H9 (cell line): ENCODE measurements at regions not wholly inside any gene's neighbourhood (a gene's known extent, or its start where the extent isn't known, plus 50 kb on each side); places are given as distances from the start of the nearest gene placed in this dataset.

Experiments used
- DNase-seq: peaks from one replicate; pipeline ENCODE4 v3.0.0-alpha.2; 2017
- H2AFZ ChIP-seq: one replicate; pipeline ENCODE4 v1.6.1; 2013; ENCODE audit warnings: mild to moderate bottlenecking, low read length, control low read depth, moderate library complexity
- H2AK5ac ChIP-seq: 2 replicates; pipeline ENCODE4 v1.6.1; 2013; ENCODE audit warnings: low read length, control low read depth, mixed read lengths; ENCODE audit not compliant: insufficient read length
- H2BK120ac ChIP-seq: one replicate; pipeline ENCODE4 v1.6.1; 2013; ENCODE audit warnings: low read depth, mild to moderate bottlenecking, low read length, control low read depth, inconsistent platforms; ENCODE audit not compliant: poor library complexity, severe bottlenecking
- H2BK12ac ChIP-seq: 2 replicates; pipeline ENCODE4 v1.6.1; 2013; ENCODE audit warnings: low read length, control low read depth, mixed read lengths, low read depth; ENCODE audit not compliant: insufficient read length
- H2BK15ac ChIP-seq: 2 replicates; pipeline ENCODE4 v1.6.1; 2013; ENCODE audit warnings: low read depth, low read length, control low read depth
- H2BK20ac ChIP-seq: one replicate; pipeline ENCODE4 v1.6.1; 2013; ENCODE audit warnings: low read depth, mild to moderate bottlenecking, low read length, control low read depth, inconsistent platforms; ENCODE audit not compliant: poor library complexity, severe bottlenecking
- H2BK5ac ChIP-seq: 2 replicates; pipeline ENCODE4 v1.6.1; 2013; ENCODE audit warnings: low read length, control low read depth, mixed read lengths; ENCODE audit not compliant: insufficient read length
- H3K14ac ChIP-seq: 2 replicates; pipeline ENCODE4 v1.6.1; 2013; ENCODE audit warnings: low read length, control low read depth; ENCODE audit not compliant: insufficient read depth
- H3K18ac ChIP-seq: 2 replicates; pipeline ENCODE4 v1.6.1; 2013; ENCODE audit warnings: low read depth, mild to moderate bottlenecking, mixed read lengths, low read length, control low read depth; ENCODE audit not compliant: insufficient read length
- H3K23ac ChIP-seq: 2 replicates; pipeline ENCODE4 v1.6.1; 2013; ENCODE audit warnings: low read length, control low read depth, mixed read lengths, low read depth; ENCODE audit not compliant: insufficient read length
- H3K23me2 ChIP-seq: 2 replicates; pipeline ENCODE4 v1.6.1; 2013; ENCODE audit warnings: low read depth, mild to moderate bottlenecking, mixed read lengths, low read length, control low read depth; ENCODE audit not compliant: insufficient read length, poor library complexity, severe bottlenecking
- H3K27ac ChIP-seq: 2 replicates; pipeline ENCODE4 v1.5.1; 2013; ENCODE audit warnings: low read length, control low read depth, mixed read lengths, low read depth; ENCODE audit not compliant: insufficient read length
- H3K27me3 ChIP-seq: 2 replicates; pipeline ENCODE4 v1.6.1; 2013; ENCODE audit warnings: low read length, control low read depth, inconsistent platforms; ENCODE audit not compliant: insufficient read depth
- H3K4ac ChIP-seq: 2 replicates; pipeline ENCODE4 v1.6.1; 2013; ENCODE audit warnings: low read depth, mild to moderate bottlenecking, control low read depth, inconsistent platforms, low read length, moderate library complexity
- H3K4me1 ChIP-seq: 2 replicates; pipeline ENCODE4 v1.6.1; 2013; ENCODE audit warnings: low read length, control low read depth, inconsistent platforms; ENCODE audit not compliant: insufficient read depth
- H3K4me2 ChIP-seq: 2 replicates; pipeline ENCODE4 v1.6.1; 2013; ENCODE audit warnings: low read length, control low read depth, mixed read lengths; ENCODE audit not compliant: insufficient read length, insufficient read depth
- H3K56ac ChIP-seq: 2 replicates; pipeline ENCODE4 v1.6.1; 2013; ENCODE audit warnings: low read depth, mild to moderate bottlenecking, mixed read lengths, low read length, control low read depth; ENCODE audit not compliant: insufficient read length
- H3K79me1 ChIP-seq: 2 replicates; pipeline ENCODE4 v1.6.1; 2013; ENCODE audit warnings: low read depth, mild to moderate bottlenecking, moderate library complexity, low read length, control low read depth, inconsistent platforms; ENCODE audit not compliant: insufficient read depth, poor library complexity, severe bottlenecking
- H3K79me2 ChIP-seq: 2 replicates; pipeline ENCODE4 v1.6.1; 2013; ENCODE audit warnings: low read length, control low read depth, inconsistent platforms; ENCODE audit not compliant: insufficient read depth
- H3K9ac ChIP-seq: 2 replicates; pipeline ENCODE4 v1.6.1; 2013; ENCODE audit warnings: low read length, control low read depth, mixed read lengths; ENCODE audit not compliant: insufficient read length; ENCODE audit errors: extremely low read depth
- H3K9me3 ChIP-seq: one replicate; pipeline ENCODE4 v1.6.1; 2013; ENCODE audit warnings: low read depth, low read length, inconsistent platforms; ENCODE audit not compliant: control insufficient read depth
- H3T11ph ChIP-seq: one replicate; pipeline ENCODE4 v1.6.1; 2013; ENCODE audit warnings: mild to moderate bottlenecking, low read length, control low read depth, inconsistent platforms
- H4K20me1 ChIP-seq: one replicate; pipeline ENCODE4 v1.6.1; 2013; ENCODE audit not compliant: control insufficient read depth, insufficient read length, insufficient read depth
- H4K5ac ChIP-seq: 2 replicates; pipeline ENCODE4 v1.6.1; 2013; ENCODE audit warnings: low read depth, mild to moderate bottlenecking, mixed read lengths, low read length, control low read depth; ENCODE audit not compliant: insufficient read length
- H4K8ac ChIP-seq: replicated peaks from 2 replicates; pipeline ENCODE4 v1.6.1; 2013; ENCODE audit warnings: low read length, control low read depth, mixed read lengths, low read depth; ENCODE audit not compliant: insufficient read length
- H4K91ac ChIP-seq: 2 replicates; pipeline ENCODE4 v1.6.1; 2013; ENCODE audit warnings: low read depth, mild to moderate bottlenecking, moderate library complexity, mixed read lengths, low read length, control low read depth; ENCODE audit not compliant: insufficient read length
- H3K27ac Mint-ChIP-seq, 3 experiments: 2 replicates in 2 of 3; 3 replicates in 1 of 3; pipeline ENCODE4 v1.8.0; 2020 to 2021; ENCODE audit warnings: mixed read lengths in 3 of 3, mild to moderate bottlenecking in 1 of 3, moderate library complexity in 1 of 3
- H3K27me3 Mint-ChIP-seq: 2 replicates; pipeline ENCODE4 v1.8.0; 2021; ENCODE audit warnings: low read depth, mild to moderate bottlenecking, moderate library complexity, mixed read lengths
- H3K36me3 Mint-ChIP-seq, 3 experiments: 2 replicates in 2 of 3; 3 replicates in 1 of 3; pipeline ENCODE4 v1.8.0; 2020 to 2021; ENCODE audit warnings: low read depth in 3 of 3, mixed read lengths in 3 of 3; ENCODE audit not compliant: insufficient read depth in 1 of 3
- H3K4me1 Mint-ChIP-seq, 2 experiments: 2 replicates each; pipeline ENCODE4 v1.8.0; 2020; ENCODE audit warnings: mixed read lengths in 2 of 2
- H3K4me3 Mint-ChIP-seq, 2 experiments: 2 replicates in 1 of 2; 3 replicates in 1 of 2; pipeline ENCODE4 v1.8.0; 2020 to 2021; ENCODE audit warnings: mild to moderate bottlenecking in 2 of 2, mixed read lengths in 2 of 2, moderate library complexity in 1 of 2
- H3K9me3 Mint-ChIP-seq, 2 experiments: 2 replicates in 1 of 2; 3 replicates in 1 of 2; pipeline ENCODE4 v1.8.0; 2020; ENCODE audit warnings: mild to moderate bottlenecking in 2 of 2, mixed read lengths in 2 of 2, moderate library complexity in 1 of 2
- CTCF ChIP-seq: fragments of 200-600 bp; sonication (generic); conservative IDR thresholded peaks from 3 replicates; pipeline ENCODE4 v1.8.0; 2021; ENCODE audit warnings: antibody characterized with exemption, mild to moderate bottlenecking
- WGBS: extraction: QIAGEN DNeasy Blood & Tissue Kit; methylation state at CpG from one replicate; pipeline ENCODE4 v1.1.7; 2013; ENCODE audit warnings: missing lambda C conversion rate, low lambda C conversion rate, mixed read lengths; ENCODE audit not compliant: insufficient read length; ENCODE audit errors: extremely low coverage; 5-methylcytosine and 5-hydroxymethylcytosine counted together

- no peak overlapping the region for H2BK5ac ChIP-seq
- Mint-ChIP-seq H3K27me3 (peaks cover 45% of the 10 kb centered on the region), H3K4me3 (no peak overlapping the region), H3K36me3 (no peaks in the 10 kb centered on the region), H3K27ac (no peak overlapping the region), H3K9me3 (no peaks in the 10 kb centered on the region), H3K4me1 (peaks cover 36 to 47% of the 10 kb centered on the region in 2 experiments)
- H3K4ac ChIP-seq, result no peak overlapping the region
- no peaks in the 10 kb centered on the region for H3K79me2 ChIP-seq
- no peak overlapping the region for H2AFZ ChIP-seq
- no peaks in the 10 kb centered on the region for H3K9me3 ChIP-seq
- H3K18ac ChIP-seq, result no peak overlapping the region
- DNase-seq, result no peak
- no peak for TF ChIP-seq CTCF
- no peak overlapping the region for H2AK5ac ChIP-seq
- no peak overlapping the region for H4K8ac ChIP-seq
- no peak overlapping the region for H3K14ac ChIP-seq
- H3K4me2 ChIP-seq, result no peak overlapping the region
- no peaks in the 10 kb centered on the region for H3K23me2 ChIP-seq
- H2BK15ac ChIP-seq, result no peak overlapping the region
- H3K79me1 ChIP-seq, result no peaks in the 10 kb centered on the region
- no peak overlapping the region for H3K23ac ChIP-seq
- no peak overlapping the region for H4K5ac ChIP-seq
- no CpG with 5 or more reads among the region's 11 CpGs for WGBS
- no peaks in the 10 kb centered on the region for H4K20me1 ChIP-seq
- no peak overlapping the region for H2BK12ac ChIP-seq
- H3K56ac ChIP-seq, result no peak overlapping the region
- no peak overlapping the region for H4K91ac ChIP-seq
- no peaks in the 10 kb centered on the region for H3K27me3 ChIP-seq
- H3K27ac ChIP-seq, result no peak overlapping the region
- H2BK20ac ChIP-seq, result no peak overlapping the region
- no peak overlapping the region for H2BK120ac ChIP-seq
- H3K9ac ChIP-seq, result no peak overlapping the region
- H3K4me1 ChIP-seq, result 0 out of 2 replicates have a peak, but pooled peaks cover 2% of the 10 kb centered on the region
- H3T11ph ChIP-seq, result no peak overlapping the region
Measured at GRCh38 chr10:78927257-78927995, 141.3 kb upstream of the ZMIZ1 start.
